Endothelial cell of umbilical vein (primary cell): ENCODE measurements at regions not wholly inside any gene's neighbourhood (a gene's known extent, or its start where the extent isn't known, plus 50 kb on each side); places are given as distances from the start of the nearest gene placed in this dataset.
"Not testable (repeated sequence)": the region's sequence is repeated elsewhere in the genome, so short reads cannot be mapped to it uniquely, and the experiment has no call there.

Source experiments
- BruUV-seq: library from RNA; stranded (reverse); fragments of 400-500 nt; replicated peaks from 2 replicates; lab custom pipeline; 2021; lab: Mats Ljungman, UMichigan
- CTCF ChIA-PET: fragments of 300-600, 350-600 bp; sonication (Branson Sonifier 250); formaldehyde crosslinking; loops from one replicate; lab custom pipeline; 2021; ENCODE audit warnings: antibody characterized with exemption, inconsistent platforms; lab: Charles Lee
- POLR2A ChIA-PET: fragments of 300-600, 350-600 bp; sonication (Branson Sonifier 250); formaldehyde crosslinking; loops from one replicate; lab custom pipeline; 2021; ENCODE audit warnings: antibody characterized with exemption, inconsistent platforms; lab: Charles Lee
- DNase-seq: peaks from one replicate; pipeline ENCODE4 v3.0.0-alpha.2; 2011; ENCODE audit warnings: low read depth, low spot score
- FAIRE-seq: peaks from 2 replicates; lab custom pipeline; 2011; peaks lifted over from hg19 to GRCh38; lab: Jason Lieb, UNC
- H2AFZ ChIP-seq: 2 replicates; pipeline ENCODE4 v1.6.0; 2012; ENCODE audit warnings: low read depth, low read length, control low read depth, inconsistent platforms
- H3K27ac ChIP-seq: 2 replicates; pipeline ENCODE4 v1.5.1; 2011; ENCODE audit warnings: low read depth, mild to moderate bottlenecking, control low read depth, low read length, moderate library complexity; ENCODE audit not compliant: insufficient read depth
- H3K27me3 ChIP-seq, 2 experiments: 2 replicates each; pipeline versions ENCODE4 v1.6.0 to v1.6.1; 2011; ENCODE audit warnings: low read length in 2 of 2, mixed read lengths in 1 of 2; ENCODE audit not compliant: control insufficient read depth in 2 of 2, insufficient read depth in 2 of 2
- H3K36me3 ChIP-seq, 2 experiments: 2 replicates in 1 of 2; 3 replicates in 1 of 2; pipeline ENCODE4 v1.5.1; 2011; ENCODE audit warnings: low read length in 2 of 2, mild to moderate bottlenecking in 1 of 2, moderate library complexity in 1 of 2; ENCODE audit not compliant: control insufficient read depth in 2 of 2, insufficient read depth in 2 of 2; ENCODE audit errors: extremely low read depth in 1 of 2
- H3K4me1 ChIP-seq: 3 replicates; pipeline ENCODE4 v1.5.1; 2011; ENCODE audit warnings: mild to moderate bottlenecking, low read length; ENCODE audit not compliant: control insufficient read depth, insufficient read depth; ENCODE audit errors: extremely low read depth
- H3K4me2 ChIP-seq: 2 replicates; pipeline ENCODE4 v1.6.1; 2011; ENCODE audit warnings: low read length, control low read depth, mixed read lengths; ENCODE audit not compliant: insufficient read depth
- H3K4me3 ChIP-seq, 3 experiments: fragments of 200-600 bp in 1 of 3; sonication (generic), shearing (Covaris generic) in 1 of 3; replicated peaks in 1 of 3; 2 replicates each; pipeline ENCODE4 v1.5.1; 2011 to 2016; ENCODE audit warnings: control low read depth in 3 of 3, low read length in 3 of 3, mild to moderate bottlenecking in 2 of 3, inconsistent platforms in 1 of 3, low read depth in 1 of 3, moderate library complexity in 1 of 3; ENCODE audit not compliant: insufficient read depth in 1 of 3
- H3K79me2 ChIP-seq: 2 replicates; pipeline ENCODE4 v1.6.0; 2012; ENCODE audit warnings: low read length, inconsistent platforms; ENCODE audit not compliant: control insufficient read depth, insufficient read depth
- H3K9ac ChIP-seq: replicated peaks from 2 replicates; pipeline ENCODE3; 2011; ENCODE audit warnings: low read length, control low read depth; ENCODE audit not compliant: insufficient read depth; ENCODE audit errors: extremely low read depth
- H3K9me1 ChIP-seq: replicated peaks from 3 replicates; pipeline ENCODE4 v1.6.0; 2011; ENCODE audit warnings: mild to moderate bottlenecking, low read length; ENCODE audit not compliant: control insufficient read depth, insufficient read depth; ENCODE audit errors: extremely low read depth
- H3K9me3 ChIP-seq: replicated peaks from 2 replicates; pipeline ENCODE4 v1.5.1; 2012; ENCODE audit warnings: low read length, inconsistent platforms; ENCODE audit not compliant: control insufficient read depth, insufficient read depth
- H4K20me1 ChIP-seq: replicated peaks from 2 replicates; pipeline ENCODE3; 2011; ENCODE audit warnings: mild to moderate bottlenecking, low read length; ENCODE audit not compliant: control insufficient read depth, insufficient read depth; ENCODE audit errors: extremely low read depth
- EZH2 ChIP-seq: IDR thresholded peaks from 2 replicates; pipeline ENCODE4 v1.6.1; 2012; ENCODE audit warnings: borderline replicate concordance, low read depth, mild to moderate bottlenecking, moderate library complexity, low read length, inconsistent platforms; ENCODE audit not compliant: severe bottlenecking
- FOS ChIP-seq: IDR thresholded peaks from 2 replicates; pipeline ENCODE4 v1.6.1; 2011; ENCODE audit warnings: mild to moderate bottlenecking, low read length, moderate library complexity, borderline replicate concordance; ENCODE audit not compliant: insufficient read depth
- GATA2 ChIP-seq: IDR thresholded peaks from 2 replicates; pipeline ENCODE4 v1.7.0; 2011; ENCODE audit warnings: low read depth, mild to moderate bottlenecking, moderate library complexity, mixed read lengths, low read length; ENCODE audit not compliant: insufficient read length, insufficient read depth
- JUN ChIP-seq: IDR thresholded peaks from 2 replicates; pipeline ENCODE4 v1.6.1; 2011; ENCODE audit warnings: borderline replicate concordance, low read depth; ENCODE audit not compliant: insufficient read length, insufficient read depth
- MYC ChIP-seq: IDR thresholded peaks from one replicate; pipeline ENCODE4 v1.6.1; 2011; ENCODE audit warnings: mild to moderate bottlenecking, low read depth, low read length
- POLR2A ChIP-seq: IDR thresholded peaks from 2 replicates; pipeline ENCODE4 v1.6.1; 2012; ENCODE audit warnings: low read depth, mild to moderate bottlenecking, control low read depth, low read length
- POLR2AphosphoS5 ChIP-seq: IDR thresholded peaks from 2 replicates; pipeline ENCODE4 v1.6.1; 2012; ENCODE audit warnings: low read depth, mild to moderate bottlenecking, control low read depth, low read length, moderate library complexity; ENCODE audit not compliant: insufficient read depth
- dilution Hi-C: fragments of 300-500 bp; cut with MboI; formaldehyde crosslinking; loops from one replicate; pipeline ENCODE4 v1.15.0; 2019; ENCODE audit warnings: low sequenced_read_pairs; ENCODE audit not compliant: extremely low pct_ligation_motif_present
- intact Hi-C: fragments of 100-400 bp; cut with micrococcal nuclease; formaldehyde crosslinking; loops from one replicate; pipeline ENCODE4 v1.10.0; 2022
- TF ChIP-seq, protein P1 (sequence below), 2 donors: IDR thresholded peaks; 1 replicate in 1 of 2; 2 replicates in 1 of 2; pipeline ENCODE4 v1.5.1; 2011; ENCODE audit warnings: low read length in 2 of 2, mild to moderate bottlenecking in 2 of 2, moderate library complexity in 2 of 2, control low read depth in 1 of 2, inconsistent platforms in 1 of 2, low read depth in 1 of 2; ENCODE audit not compliant: insufficient read depth in 1 of 2; ENCODE audit errors: extremely low read depth in 1 of 2
- TF ChIP-seq, protein P2 (sequence below): IDR thresholded peaks from 2 replicates; pipeline ENCODE4 v1.6.1; 2011; ENCODE audit not compliant: insufficient read depth, insufficient read length

DNA sequence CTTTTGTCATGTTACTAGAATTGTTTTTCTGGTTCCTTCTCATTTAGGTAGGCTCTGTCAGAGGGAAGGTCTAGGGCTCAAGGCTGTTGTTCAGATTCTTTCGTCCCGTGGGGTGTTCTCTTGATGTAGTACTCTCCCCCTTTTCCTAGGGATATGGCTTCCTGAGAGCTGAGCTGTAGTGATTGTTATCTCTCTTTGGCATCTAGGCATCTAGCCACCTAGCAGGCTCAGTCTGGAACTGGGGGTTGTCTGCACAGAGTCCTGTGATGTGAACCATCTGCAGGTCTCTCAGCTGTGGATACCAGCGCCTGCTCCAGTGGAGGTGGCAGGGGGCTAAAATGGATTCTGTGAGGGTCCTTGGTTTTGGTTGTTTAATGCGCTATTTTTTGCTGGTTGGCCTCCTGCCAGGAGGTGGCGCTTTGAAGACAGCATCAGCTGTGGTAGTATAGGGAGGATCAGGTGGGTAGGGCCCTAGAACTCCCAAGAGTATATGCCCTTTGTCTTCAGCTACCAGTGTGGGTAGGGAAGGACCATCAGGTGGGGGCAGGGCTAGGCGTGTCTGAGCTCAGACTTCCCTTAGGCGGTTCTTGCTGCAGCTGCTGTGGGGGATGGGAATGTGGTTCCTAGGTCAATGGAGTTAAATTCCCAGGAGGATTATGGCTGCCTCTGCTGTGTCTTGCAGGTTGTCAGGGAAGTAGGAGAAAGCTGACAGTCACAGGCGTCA, 78.1 kb upstream of the RAB40AL start:
- H2AFZ ChIP-seq, H3K4me1 ChIP-seq, dilution Hi-C loops, H3K27ac ChIP-seq, H3K27me3 ChIP-seq, BruUV-seq, H3K4me3 ChIP-seq, DNase-seq, H3K9me1 ChIP-seq, H3K79me2 ChIP-seq, H3K36me3 ChIP-seq, H3K9ac ChIP-seq, FAIRE-seq, POLR2A ChIA-PET, H3K9me3 ChIP-seq, H4K20me1 ChIP-seq, intact Hi-C loops, H3K4me2 ChIP-seq: not testable (repeated sequence)
- peak; percentile 64 for TF ChIP-seq GATA2
- CTCF ChIA-PET, result interaction anchor here (1.6 kb wide), 1 partner anchor 18 kb away, joined by 5 read pairs; no protein-coding TSS in a partner anchor

DNA sequence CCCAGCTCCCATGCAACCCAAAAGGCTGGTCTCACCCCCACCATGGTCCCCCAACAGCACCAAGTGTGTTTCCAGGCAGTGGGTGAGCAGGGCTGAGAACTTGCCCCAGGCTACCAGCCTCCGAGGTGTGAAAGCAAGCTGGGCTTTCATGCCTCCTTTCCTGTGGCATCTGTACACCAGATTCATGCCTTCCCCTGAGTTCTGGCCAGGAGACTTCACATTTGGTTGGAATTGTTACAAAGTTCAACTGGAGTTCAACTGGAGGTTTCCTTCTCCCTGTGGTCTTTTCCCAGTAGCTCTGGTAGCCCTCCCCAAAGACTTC, 77.6 kb upstream of the RAB40AL start:
- Histone ChIP-seq H4K20me1 (no peaks in the 10 kb centered on the region), H3K79me2 (no peaks in the 10 kb centered on the region), H3K4me3 (no peak overlapping the region), H3K27me3 (no peaks in the 10 kb centered on the region), H3K36me3 (no peaks in the 10 kb centered on the region), H2AFZ (no peak overlapping the region), H3K27ac (no peak overlapping the region), H3K4me2 (no peak overlapping the region), H3K9ac (no peak overlapping the region), H3K9me3 (no peaks in the 10 kb centered on the region), H3K4me1 (no peaks in the 10 kb centered on the region), H3K9me1 (no peaks in the 10 kb centered on the region)
- FAIRE-seq, result no peak
- dilution Hi-C loops (no loop called here), intact Hi-C loops (no loop called here)
- ChIA-PET POLR2A (no interaction called here), CTCF (interaction anchor here (1.6 kb wide), 1 partner anchor 19 kb away, joined by 5 read pairs; no protein-coding TSS in a partner anchor)
- DNase-seq, result no peak
- TF ChIP-seq FOS (no peak), POLR2AphosphoS5 (no peak), EZH2 (no peak), GATA2 (no peak), MYC (no peak), JUN (no peak), POLR2A (no peak)
- TF ChIP-seq, protein P1, sequence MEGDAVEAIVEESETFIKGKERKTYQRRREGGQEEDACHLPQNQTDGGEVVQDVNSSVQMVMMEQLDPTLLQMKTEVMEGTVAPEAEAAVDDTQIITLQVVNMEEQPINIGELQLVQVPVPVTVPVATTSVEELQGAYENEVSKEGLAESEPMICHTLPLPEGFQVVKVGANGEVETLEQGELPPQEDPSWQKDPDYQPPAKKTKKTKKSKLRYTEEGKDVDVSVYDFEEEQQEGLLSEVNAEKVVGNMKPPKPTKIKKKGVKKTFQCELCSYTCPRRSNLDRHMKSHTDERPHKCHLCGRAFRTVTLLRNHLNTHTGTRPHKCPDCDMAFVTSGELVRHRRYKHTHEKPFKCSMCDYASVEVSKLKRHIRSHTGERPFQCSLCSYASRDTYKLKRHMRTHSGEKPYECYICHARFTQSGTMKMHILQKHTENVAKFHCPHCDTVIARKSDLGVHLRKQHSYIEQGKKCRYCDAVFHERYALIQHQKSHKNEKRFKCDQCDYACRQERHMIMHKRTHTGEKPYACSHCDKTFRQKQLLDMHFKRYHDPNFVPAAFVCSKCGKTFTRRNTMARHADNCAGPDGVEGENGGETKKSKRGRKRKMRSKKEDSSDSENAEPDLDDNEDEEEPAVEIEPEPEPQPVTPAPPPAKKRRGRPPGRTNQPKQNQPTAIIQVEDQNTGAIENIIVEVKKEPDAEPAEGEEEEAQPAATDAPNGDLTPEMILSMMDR (IDR thresholded peaks at IDR 0.05; ENCODE audit: extremely low read depth in 1 of 2, insufficient read depth in 1 of 2, low read depth in 1 of 2, low read length in 2 of 2), result no peak
- TF ChIP-seq, protein P2, sequence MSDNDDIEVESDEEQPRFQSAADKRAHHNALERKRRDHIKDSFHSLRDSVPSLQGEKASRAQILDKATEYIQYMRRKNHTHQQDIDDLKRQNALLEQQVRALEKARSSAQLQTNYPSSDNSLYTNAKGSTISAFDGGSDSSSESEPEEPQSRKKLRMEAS, result no peak
- BruUV-seq, result no TSS peak
